WTC11 (cell line): ENCODE measurements at regions not wholly inside any gene's neighbourhood (a gene's known extent, or its start where the extent isn't known, plus 50 kb on each side); places are given as distances from the start of the nearest gene placed in this dataset.

Source experiments
- ATAC-seq: fragments of 200-7000 bp; cut with Tn5 transposase; 2 replicates; pipeline ENCODE4 v1.10.0; 2021; ENCODE audit warnings: mild to moderate bottlenecking, moderate library complexity
- CTCF ChIA-PET: fragments of 300-600 bp; sonication (Branson Sonifier 250); formaldehyde crosslinking; loops from one replicate; lab custom pipeline; 2021; ENCODE audit warnings: antibody characterized with exemption; lab: Charles Lee
- POLR2A ChIA-PET: fragments of 350-600 bp; sonication (Branson Sonifier 250); formaldehyde crosslinking; loops from one replicate; lab custom pipeline; 2021; ENCODE audit warnings: antibody characterized with exemption; lab: Charles Lee
- DNase-seq: peaks from one replicate; pipeline ENCODE4 v3.0.0; 2021; ENCODE audit warnings: low spot score
- H3K27ac Mint-ChIP-seq: 2 replicates; pipeline ENCODE4 v1.8.0; 2021; ENCODE audit warnings: mixed read lengths
- H3K27me3 Mint-ChIP-seq: 2 replicates; pipeline ENCODE4 v1.8.0; 2021; ENCODE audit warnings: low read depth, mild to moderate bottlenecking, moderate library complexity, mixed read lengths
- H3K36me3 Mint-ChIP-seq: 2 replicates; pipeline ENCODE4 v1.8.0; 2021; ENCODE audit warnings: mixed read lengths
- H3K4me1 Mint-ChIP-seq: 2 replicates; pipeline ENCODE4 v1.8.0; 2022; ENCODE audit warnings: mixed read lengths
- H3K4me3 Mint-ChIP-seq: 2 replicates; pipeline ENCODE4 v1.8.0; 2021; ENCODE audit warnings: mild to moderate bottlenecking, moderate library complexity, mixed read lengths
- H3K9me3 Mint-ChIP-seq: 2 replicates; pipeline ENCODE4 v1.8.0; 2021; ENCODE audit warnings: mixed read lengths
- ATF3 ChIP-seq: sonication (generic); formaldehyde crosslinking; conservative IDR thresholded peaks from 2 replicates; pipeline ENCODE4 v1.8.1; 2022; ENCODE audit warnings: mild to moderate bottlenecking, missing genetic modification reagents
- CBFB ChIP-seq: sonication (generic); formaldehyde crosslinking; IDR thresholded peaks from 2 replicates; pipeline ENCODE4 v1.8.1; 2022; ENCODE audit warnings: mild to moderate bottlenecking, low read depth, missing genetic modification reagents
- CDX4 ChIP-seq: fragments of 250-450 bp; sonication (Bioruptor Pico); IDR thresholded peaks from 2 replicates; pipeline ENCODE4 v1.9.0; 2021; ENCODE audit warnings: moderate library complexity, mild to moderate bottlenecking, inconsistent platforms, borderline replicate concordance
- E2F1 ChIP-seq: sonication (generic); formaldehyde crosslinking; IDR thresholded peaks from 2 replicates; pipeline ENCODE4 v1.8.0; 2022; ENCODE audit warnings: mild to moderate bottlenecking, missing genetic modification reagents
- FOXK1 ChIP-seq: sonication (generic); formaldehyde crosslinking; IDR thresholded peaks from 2 replicates; pipeline ENCODE4 v1.8.0; 2022; ENCODE audit warnings: mild to moderate bottlenecking, moderate library complexity, missing genetic modification reagents
- FOXP1 ChIP-seq: sonication (generic); formaldehyde crosslinking; IDR thresholded peaks from 2 replicates; pipeline ENCODE4 v1.8.0; 2022; ENCODE audit warnings: missing genetic modification reagents, mild to moderate bottlenecking, moderate library complexity, borderline replicate concordance
- GABPB1 ChIP-seq: sonication (generic); formaldehyde crosslinking; IDR thresholded peaks from 2 replicates; pipeline ENCODE4 v1.8.1; 2023; ENCODE audit warnings: mild to moderate bottlenecking, missing genetic modification reagents
- GTF2I ChIP-seq: fragments of 250-450 bp; sonication (Bioruptor Pico); conservative IDR thresholded peaks from 2 replicates; pipeline ENCODE4 v1.4.0; 2021; ENCODE audit warnings: mild to moderate bottlenecking
- JUN ChIP-seq: sonication (generic); formaldehyde crosslinking; IDR thresholded peaks from 2 replicates; pipeline ENCODE4 v1.8.0; 2023; ENCODE audit warnings: mild to moderate bottlenecking, missing genetic modification reagents
- NFE2L1 ChIP-seq: sonication (generic); formaldehyde crosslinking; IDR thresholded peaks from 2 replicates; pipeline ENCODE4 v1.8.1; 2023; ENCODE audit warnings: missing genetic modification reagents
- SP1 ChIP-seq: sonication (generic); formaldehyde crosslinking; conservative IDR thresholded peaks from 2 replicates; pipeline ENCODE4 v1.8.1; 2022; ENCODE audit warnings: missing genetic modification reagents
- TCF7 ChIP-seq: sonication (generic); formaldehyde crosslinking; IDR thresholded peaks from 2 replicates; pipeline ENCODE4 v1.8.0; 2022; ENCODE audit warnings: mild to moderate bottlenecking, low read depth, missing genetic modification reagents, moderate library complexity
- ZMAT4 ChIP-seq: fragments of 250-450 bp; sonication (Bioruptor Pico); IDR thresholded peaks from 2 replicates; pipeline ENCODE4 v1.9.0; 2021; ENCODE audit warnings: mild to moderate bottlenecking
- ZNF396 ChIP-seq: fragments of 250-450 bp; sonication (Bioruptor Pico); IDR thresholded peaks from 2 replicates; pipeline ENCODE4 v1.8.0; 2021; ENCODE audit warnings: mild to moderate bottlenecking, moderate library complexity, borderline replicate concordance
- ZNF416 ChIP-seq: fragments of 250-450 bp; sonication (Bioruptor Pico); IDR thresholded peaks from 2 replicates; pipeline ENCODE4 v1.9.0; 2021; ENCODE audit warnings: mild to moderate bottlenecking, inconsistent platforms
- ZNF423 ChIP-seq: fragments of 250-450 bp; sonication (Bioruptor Pico); IDR thresholded peaks from 2 replicates; pipeline ENCODE4 v2.1.2; 2022; ENCODE audit warnings: mild to moderate bottlenecking, moderate library complexity
- ZSCAN18 ChIP-seq: fragments of 250-450 bp; sonication (Bioruptor Pico); IDR thresholded peaks from 2 replicates; pipeline ENCODE4 v2.1.2; 2022; ENCODE audit warnings: mild to moderate bottlenecking, moderate library complexity
- TF ChIP-seq, protein P1 (sequence below): sonication (generic); formaldehyde crosslinking; IDR thresholded peaks from 2 replicates; pipeline ENCODE4 v1.8.1; 2022; ENCODE audit warnings: mild to moderate bottlenecking, moderate library complexity, missing genetic modification reagents
- TF ChIP-seq, protein P2 (sequence below): fragments of 250-450 bp; sonication (Bioruptor Pico); IDR thresholded peaks from 2 replicates; pipeline ENCODE4 v1.8.0; 2021; ENCODE audit warnings: mild to moderate bottlenecking
- TF ChIP-seq, protein P3 (sequence below): sonication (generic); formaldehyde crosslinking; conservative IDR thresholded peaks from 2 replicates; pipeline ENCODE4 v1.8.1; 2023; ENCODE audit warnings: mild to moderate bottlenecking, low read depth, missing genetic modification reagents, moderate library complexity
- TF ChIP-seq, protein P4 (sequence below): sonication (generic); formaldehyde crosslinking; IDR thresholded peaks from 2 replicates; pipeline ENCODE4 v1.8.1; 2022; ENCODE audit warnings: missing genetic modification reagents, borderline replicate concordance

- TF ChIP-seq, protein P1, sequence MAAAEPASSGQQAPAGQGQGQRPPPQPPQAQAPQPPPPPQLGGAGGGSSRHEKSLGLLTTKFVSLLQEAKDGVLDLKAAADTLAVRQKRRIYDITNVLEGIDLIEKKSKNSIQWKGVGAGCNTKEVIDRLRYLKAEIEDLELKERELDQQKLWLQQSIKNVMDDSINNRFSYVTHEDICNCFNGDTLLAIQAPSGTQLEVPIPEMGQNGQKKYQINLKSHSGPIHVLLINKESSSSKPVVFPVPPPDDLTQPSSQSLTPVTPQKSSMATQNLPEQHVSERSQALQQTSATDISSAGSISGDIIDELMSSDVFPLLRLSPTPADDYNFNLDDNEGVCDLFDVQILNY (CRISPR knock-in tag): no peak
- TF ChIP-seq ZNF396 (CRISPR knock-in tag) (no peak), CBFB (CRISPR knock-in tag) (no peak), NFE2L1 (CRISPR knock-in tag) (no peak), E2F1 (CRISPR knock-in tag) (no peak), ATF3 (no peak), GTF2I (CRISPR knock-in tag) (no peak), GABPB1 (CRISPR knock-in tag) (no peak), FOXP1 (CRISPR knock-in tag) (no peak), SP1 (CRISPR knock-in tag) (no peak), ZNF423 (CRISPR knock-in tag) (no peak), TCF7 (CRISPR knock-in tag) (no peak)
- TF ChIP-seq, protein P2, sequence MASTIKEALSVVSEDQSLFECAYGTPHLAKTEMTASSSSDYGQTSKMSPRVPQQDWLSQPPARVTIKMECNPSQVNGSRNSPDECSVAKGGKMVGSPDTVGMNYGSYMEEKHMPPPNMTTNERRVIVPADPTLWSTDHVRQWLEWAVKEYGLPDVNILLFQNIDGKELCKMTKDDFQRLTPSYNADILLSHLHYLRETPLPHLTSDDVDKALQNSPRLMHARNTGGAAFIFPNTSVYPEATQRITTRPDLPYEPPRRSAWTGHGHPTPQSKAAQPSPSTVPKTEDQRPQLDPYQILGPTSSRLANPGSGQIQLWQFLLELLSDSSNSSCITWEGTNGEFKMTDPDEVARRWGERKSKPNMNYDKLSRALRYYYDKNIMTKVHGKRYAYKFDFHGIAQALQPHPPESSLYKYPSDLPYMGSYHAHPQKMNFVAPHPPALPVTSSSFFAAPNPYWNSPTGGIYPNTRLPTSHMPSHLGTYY (CRISPR knock-in tag): no peak
- TF ChIP-seq, protein P3, sequence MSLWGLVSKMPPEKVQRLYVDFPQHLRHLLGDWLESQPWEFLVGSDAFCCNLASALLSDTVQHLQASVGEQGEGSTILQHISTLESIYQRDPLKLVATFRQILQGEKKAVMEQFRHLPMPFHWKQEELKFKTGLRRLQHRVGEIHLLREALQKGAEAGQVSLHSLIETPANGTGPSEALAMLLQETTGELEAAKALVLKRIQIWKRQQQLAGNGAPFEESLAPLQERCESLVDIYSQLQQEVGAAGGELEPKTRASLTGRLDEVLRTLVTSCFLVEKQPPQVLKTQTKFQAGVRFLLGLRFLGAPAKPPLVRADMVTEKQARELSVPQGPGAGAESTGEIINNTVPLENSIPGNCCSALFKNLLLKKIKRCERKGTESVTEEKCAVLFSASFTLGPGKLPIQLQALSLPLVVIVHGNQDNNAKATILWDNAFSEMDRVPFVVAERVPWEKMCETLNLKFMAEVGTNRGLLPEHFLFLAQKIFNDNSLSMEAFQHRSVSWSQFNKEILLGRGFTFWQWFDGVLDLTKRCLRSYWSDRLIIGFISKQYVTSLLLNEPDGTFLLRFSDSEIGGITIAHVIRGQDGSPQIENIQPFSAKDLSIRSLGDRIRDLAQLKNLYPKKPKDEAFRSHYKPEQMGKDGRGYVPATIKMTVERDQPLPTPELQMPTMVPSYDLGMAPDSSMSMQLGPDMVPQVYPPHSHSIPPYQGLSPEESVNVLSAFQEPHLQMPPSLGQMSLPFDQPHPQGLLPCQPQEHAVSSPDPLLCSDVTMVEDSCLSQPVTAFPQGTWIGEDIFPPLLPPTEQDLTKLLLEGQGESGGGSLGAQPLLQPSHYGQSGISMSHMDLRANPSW (CRISPR knock-in tag): no peak
Observed at GRCh38 chr5:4758996-4759395, 381.1 kb upstream of the ADAMTS16 start (continued).

GRCh38 chr5:4762316-4762715 is 377.8 kb upstream of the ADAMTS16 start:
- H3K4me1 Mint-ChIP-seq: no peaks in the 10 kb centered on the region
- ChIA-PET CTCF (no interaction called here), POLR2A (no interaction called here)
- peaks cover 15% of the 10 kb centered on the region for H3K9me3 Mint-ChIP-seq
- no peak overlapping the region for H3K4me3 Mint-ChIP-seq
- ATAC-seq: no peak
- no peaks in the 10 kb centered on the region for H3K36me3 Mint-ChIP-seq
- no peak overlapping the region for H3K27ac Mint-ChIP-seq
- no peaks in the 10 kb centered on the region for H3K27me3 Mint-ChIP-seq
- no peak for TF ChIP-seq ZNF416 (CRISPR knock-in tag)
- no peak for TF ChIP-seq E2F1 (CRISPR knock-in tag)
- no peak for TF ChIP-seq CDX4 (CRISPR knock-in tag)
- TF ChIP-seq ZMAT4 (CRISPR knock-in tag): no peak
- TF ChIP-seq ZSCAN18: no peak
- no peak for TF ChIP-seq JUN (CRISPR knock-in tag)
- no peak for TF ChIP-seq FOXK1 (CRISPR knock-in tag)
- TF ChIP-seq, protein P4, sequence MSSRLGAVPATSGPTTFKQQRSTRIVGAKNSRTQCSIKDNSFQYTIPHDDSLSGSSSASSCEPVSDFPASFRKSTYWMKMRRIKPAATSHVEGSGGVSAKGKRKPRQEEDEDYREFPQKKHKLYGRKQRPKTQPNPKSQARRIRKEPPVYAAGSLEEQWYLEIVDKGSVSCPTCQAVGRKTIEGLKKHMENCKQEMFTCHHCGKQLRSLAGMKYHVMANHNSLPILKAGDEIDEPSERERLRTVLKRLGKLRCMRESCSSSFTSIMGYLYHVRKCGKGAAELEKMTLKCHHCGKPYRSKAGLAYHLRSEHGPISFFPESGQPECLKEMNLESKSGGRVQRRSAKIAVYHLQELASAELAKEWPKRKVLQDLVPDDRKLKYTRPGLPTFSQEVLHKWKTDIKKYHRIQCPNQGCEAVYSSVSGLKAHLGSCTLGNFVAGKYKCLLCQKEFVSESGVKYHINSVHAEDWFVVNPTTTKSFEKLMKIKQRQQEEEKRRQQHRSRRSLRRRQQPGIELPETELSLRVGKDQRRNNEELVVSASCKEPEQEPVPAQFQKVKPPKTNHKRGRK (CRISPR knock-in tag): no peak
- TF ChIP-seq, all 79 proteins: peak for 0
- DNase-seq: no peak
